ENCODE measurements at regions not wholly inside any gene's neighbourhood (a gene's known extent, or its start where the extent isn't known, plus 50 kb on each side); places are given as distances from the start of the nearest gene placed in this dataset.

GRCh38 chr5:173679909-173680630 lies 63.6 kb upstream of the BOD1 start:
- TF ChIP-seq CTCF (IDR thresholded peaks at IDR 0.05) = no peak
- no peak for TF ChIP-seq POLR2A (IDR thresholded peaks at IDR 0.05)

All from suprapubic skin (tissue), 3 donors.